Hepatocyte (in vitro differentiated cells): ENCODE measurements at regions not wholly inside any gene's neighbourhood (a gene's known extent, or its start where the extent isn't known, plus 50 kb on each side); places are given as distances from the start of the nearest gene placed in this dataset.

Experiments
- CTCF ChIP-seq: fragments of 200-600 bp; sonication (generic); IDR thresholded peaks from 2 replicates; pipeline ENCODE4 v1.5.1; 2016; ENCODE audit warnings: antibody characterized with exemption, mild to moderate bottlenecking; ENCODE audit not compliant: poor library complexity
- EZH2 ChIP-seq: fragments of 200-600 bp; sonication (generic); IDR thresholded peaks from 2 replicates; pipeline ENCODE4 v1.6.1; 2016; ENCODE audit warnings: antibody characterized with exemption, mild to moderate bottlenecking, borderline replicate concordance

- TF ChIP-seq EZH2: no peak
- no peak for TF ChIP-seq CTCF
Observed at GRCh38 chr2:123195957-123196356, 829.1 kb upstream of the CNTNAP5 start.
